Mesendoderm (in vitro differentiated cells): ENCODE measurements at regions not wholly inside any gene's neighbourhood (a gene's known extent, or its start where the extent isn't known, plus 50 kb on each side); places are given as distances from the start of the nearest gene placed in this dataset.

Source experiments
- DNase-seq: peaks from one replicate; pipeline ENCODE4 v3.0.0; 2013
- H2AK5ac ChIP-seq: 2 replicates; pipeline ENCODE4 v1.6.1; 2013; ENCODE audit warnings: low read length, inconsistent platforms
- H2BK120ac ChIP-seq: 2 replicates; pipeline ENCODE4 v1.6.1; 2013; ENCODE audit warnings: low read depth, mild to moderate bottlenecking, low read length, moderate library complexity, mixed read lengths
- H2BK15ac ChIP-seq: replicated peaks from 2 replicates; pipeline ENCODE4 v1.6.1; 2013; ENCODE audit warnings: low read depth, mild to moderate bottlenecking, moderate library complexity
- H2BK5ac ChIP-seq: 2 replicates; pipeline ENCODE4 v1.6.1; 2013; ENCODE audit warnings: low read length, inconsistent platforms
- H3K18ac ChIP-seq: 2 replicates; pipeline ENCODE4 v1.6.1; 2013; ENCODE audit warnings: mild to moderate bottlenecking, low read length, mixed read lengths
- H3K23ac ChIP-seq: one replicate; pipeline ENCODE4 v1.6.1; 2013; ENCODE audit warnings: low read length
- H3K27ac ChIP-seq: 2 replicates; pipeline ENCODE4 v1.5.1; 2013; ENCODE audit warnings: low read depth, mild to moderate bottlenecking, inconsistent platforms, low read length, moderate library complexity
- H3K27me3 ChIP-seq: 2 replicates; pipeline ENCODE4 v1.6.1; 2013; ENCODE audit warnings: low read length, control low read depth, mild to moderate bottlenecking, inconsistent platforms; ENCODE audit not compliant: insufficient read depth, poor library complexity
- H3K36me3 ChIP-seq: 2 replicates; pipeline ENCODE4 v1.6.1; 2013; ENCODE audit warnings: low read length, inconsistent platforms; ENCODE audit not compliant: control insufficient read depth, insufficient read depth
- H3K4ac ChIP-seq: one replicate; pipeline ENCODE4 v1.6.1; 2013; ENCODE audit warnings: low read depth, mild to moderate bottlenecking, low read length, moderate library complexity
- H3K4me1 ChIP-seq: 2 replicates; pipeline ENCODE4 v1.6.1; 2013; ENCODE audit warnings: low read depth, low read length, inconsistent platforms; ENCODE audit not compliant: control insufficient read depth
- H3K4me2 ChIP-seq: 2 replicates; pipeline ENCODE4 v1.6.1; 2013; ENCODE audit warnings: low read length
- H3K4me3 ChIP-seq: 2 replicates; pipeline ENCODE4 v1.5.1; 2013; ENCODE audit warnings: mild to moderate bottlenecking, low read length
- H3K56ac ChIP-seq: one replicate; pipeline ENCODE4 v1.6.1; 2013; ENCODE audit warnings: low read length
- H3K79me1 ChIP-seq: 2 replicates; pipeline ENCODE4 v1.6.1; 2013; ENCODE audit warnings: low read length, inconsistent platforms
- H3K79me2 ChIP-seq: 2 replicates; pipeline ENCODE4 v1.6.1; 2013; ENCODE audit warnings: mild to moderate bottlenecking, low read length; ENCODE audit not compliant: control insufficient read depth, insufficient read depth
- H3K9ac ChIP-seq: 2 replicates; pipeline ENCODE4 v1.6.1; 2013; ENCODE audit warnings: low read length, inconsistent platforms
- H4K5ac ChIP-seq: one replicate; pipeline ENCODE4 v1.6.1; 2013; ENCODE audit warnings: low read length
- H4K8ac ChIP-seq: one replicate; pipeline ENCODE4 v1.6.1; 2013; ENCODE audit warnings: low read depth, mild to moderate bottlenecking, control low read depth, low read length, moderate library complexity
- WGBS: extraction: QIAGEN DNeasy Blood & Tissue Kit; methylation state at CpG from one replicate; pipeline ENCODE4 v1.1.7; 2013; ENCODE audit warnings: low lambda C conversion rate, missing lambda C conversion rate; ENCODE audit not compliant: insufficient coverage; ENCODE audit errors: extremely low coverage; 5-methylcytosine and 5-hydroxymethylcytosine counted together

DNA sequence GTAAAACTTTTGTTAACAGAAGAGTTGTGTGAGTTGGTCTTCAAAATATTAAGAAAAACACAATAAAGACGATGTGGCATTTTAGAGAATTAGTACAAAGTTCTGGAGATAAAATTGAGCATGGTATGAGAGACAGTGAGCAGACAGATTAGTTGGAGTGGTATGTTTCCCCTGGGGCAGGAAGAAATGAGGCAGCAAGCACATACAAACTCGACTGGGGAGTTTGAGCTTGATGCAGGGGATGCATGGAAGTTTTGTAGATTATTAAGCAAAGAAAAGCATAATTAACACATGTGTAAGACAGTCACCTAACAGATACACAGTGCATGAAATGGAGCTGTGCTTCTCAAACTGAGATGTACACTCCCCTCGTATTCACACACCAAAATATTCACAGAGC, 58.1 kb upstream of the IL2 start:
- Histone ChIP-seq H3K4me3 (no peak overlapping the region), H3K27me3 (no peaks in the 10 kb centered on the region), H3K79me2 (no peaks in the 10 kb centered on the region), H3K23ac (no peak overlapping the region), H3K9ac (no peak overlapping the region), H4K8ac (no peak overlapping the region), H2AK5ac (no peak overlapping the region), H2BK15ac (no peak overlapping the region), H3K4ac (no peak overlapping the region), H3K4me1 (no peaks in the 10 kb centered on the region), H4K5ac (no peak overlapping the region), H3K79me1 (no peaks in the 10 kb centered on the region), H2BK5ac (no peak overlapping the region), H3K56ac (no peak overlapping the region), H2BK120ac (no peak overlapping the region), H3K27ac (no peak overlapping the region), H3K36me3 (no peaks in the 10 kb centered on the region), H3K18ac (no peak overlapping the region), H3K4me2 (no peak overlapping the region)
- WGBS: no CpG with 5 or more reads among the region's 3 CpGs
- no peak for DNase-seq

DNA sequence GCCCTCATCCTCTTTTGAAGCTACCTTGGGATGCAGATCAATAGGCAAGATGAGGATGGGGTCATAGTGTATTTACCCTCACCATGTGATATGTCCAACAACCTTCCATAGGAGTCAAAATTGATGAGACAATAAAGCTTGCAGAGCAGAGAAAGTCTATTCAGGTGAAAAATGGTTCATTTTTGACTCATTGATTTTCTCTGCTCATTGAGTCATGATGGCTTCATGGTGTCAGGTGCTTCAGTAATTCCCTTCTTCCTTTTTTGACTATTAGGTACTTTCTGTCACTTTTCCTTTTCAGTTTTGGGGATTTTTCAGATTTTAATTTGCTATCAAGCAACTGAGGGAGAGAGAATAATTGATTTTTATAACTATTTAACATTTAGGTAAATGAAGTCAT, 55.9 kb upstream of the IL2 start:
- H3K4me1 ChIP-seq: no peaks in the 10 kb centered on the region
- no peak overlapping the region for H2BK120ac ChIP-seq

DNA sequence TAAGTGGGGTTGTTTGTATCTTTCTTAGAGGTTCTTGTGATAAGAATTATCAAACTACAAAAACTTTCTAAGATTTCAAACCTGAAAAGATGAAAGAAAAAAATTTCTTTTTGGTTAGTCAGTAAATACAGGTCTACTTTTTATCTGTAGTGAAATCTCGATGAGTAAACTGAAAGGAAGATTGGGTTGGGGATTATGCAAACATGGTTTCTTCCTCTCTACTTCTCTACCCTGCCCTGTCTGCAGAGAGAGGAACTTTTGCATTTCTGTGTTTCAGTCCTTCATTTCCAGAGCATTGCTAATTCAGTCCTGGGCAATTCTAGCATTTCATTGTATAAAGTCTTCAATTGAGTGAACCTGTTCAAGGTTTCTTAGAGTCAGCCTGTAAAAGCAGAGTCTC, 51.6 kb upstream of the IL2 start:
- whole genome bisulfite sequencing: no CpG with 5 or more reads among the region's 1 CpG
- DNase-seq: peak; percentile 22

More for the DNA sequence above, 55.9 kb upstream of the IL2 start:
- Histone ChIP-seq H2BK5ac (no peak overlapping the region), H2AK5ac (no peak overlapping the region), H3K4me3 (no peak overlapping the region), H3K18ac (no peak overlapping the region), H3K27me3 (no peaks in the 10 kb centered on the region), H3K36me3 (no peaks in the 10 kb centered on the region), H3K9ac (no peak overlapping the region), H3K23ac (no peak overlapping the region), H3K27ac (no peak overlapping the region), H4K5ac (no peak overlapping the region), H3K79me1 (no peaks in the 10 kb centered on the region), H4K8ac (no peak overlapping the region), H2BK15ac (no peak overlapping the region), H3K4me2 (no peak overlapping the region), H3K56ac (no peak overlapping the region), H3K79me2 (no peaks in the 10 kb centered on the region), H3K4ac (no peak overlapping the region)
- DNase-seq: no peak

More for the DNA sequence above, 51.6 kb upstream of the IL2 start:
- H3K4ac ChIP-seq: no peak overlapping the region
- H3K18ac ChIP-seq: no peak overlapping the region
- H3K36me3 ChIP-seq: no peaks in the 10 kb centered on the region
- no peaks in the 10 kb centered on the region for H3K79me1 ChIP-seq
- H2BK120ac ChIP-seq: no peak overlapping the region
- no peak overlapping the region for H2AK5ac ChIP-seq
- H3K9ac ChIP-seq: no peak overlapping the region
- H3K27me3 ChIP-seq: no peaks in the 10 kb centered on the region
- H4K5ac ChIP-seq: no peak overlapping the region
- H3K79me2 ChIP-seq: no peaks in the 10 kb centered on the region
- H4K8ac ChIP-seq: no peak overlapping the region
- H2BK5ac ChIP-seq: no peak overlapping the region
- H3K4me1 ChIP-seq: no peaks in the 10 kb centered on the region
- H3K4me2 ChIP-seq: no peak overlapping the region
- no peak overlapping the region for H3K27ac ChIP-seq
- H3K23ac ChIP-seq: no peak overlapping the region
- H3K4me3 ChIP-seq: no peak overlapping the region
- no peak overlapping the region for H2BK15ac ChIP-seq
- no peak overlapping the region for H3K56ac ChIP-seq
